HCT116 (cell line): ENCODE measurements at regions not wholly inside any gene's neighbourhood (a gene's known extent, or its start where the extent isn't known, plus 50 kb on each side); places are given as distances from the start of the nearest gene placed in this dataset.

Experiments used
- ATAC-seq: fragments of 200-7000 bp; cut with Tn5 transposase; 2 replicates; pipeline ENCODE4 v1.9.1; 2020; ENCODE audit warnings: mild to moderate bottlenecking, moderate library complexity
- BruUV-seq: library from RNA; stranded (reverse); fragments of 400-500 nt; replicated peaks from 2 replicates; lab custom pipeline; 2021; lab: Mats Ljungman, UMichigan
- CTCF ChIA-PET: fragments of 300-600 bp; sonication (Branson Sonifier 250); formaldehyde crosslinking; loops from one replicate; lab custom pipeline; 2021; ENCODE audit warnings: antibody characterized with exemption; lab: Charles Lee
- POLR2A ChIA-PET: fragments of 300-600, 350-600 bp; sonication (Branson Sonifier 250); formaldehyde crosslinking; loops from one replicate; lab custom pipeline; 2021; ENCODE audit warnings: antibody characterized with exemption; lab: Charles Lee
- RAD21 ChIA-PET, 2 experiments: fragments of 300-600 bp; sonication (Branson Sonifier 250); formaldehyde crosslinking; loops; one replicate each; lab custom pipeline; 2023; ENCODE audit warnings: low total read pairs in 2 of 2; ENCODE audit not compliant: uncharacterized antibody in 2 of 2, unreplicated experiment in 2 of 2, low non-redundant PET in 1 of 2; lab: Charles Lee
- DNase-seq: peaks from one replicate; pipeline ENCODE4 v3.0.0-alpha.2; 2010; ENCODE audit warnings: low read depth, low spot score
- H2AFZ ChIP-seq: fragments of 200-600 bp; shearing (Covaris generic), sonication (generic); 2 replicates; pipeline ENCODE4 v1.6.1; 2017; ENCODE audit warnings: low read depth, mixed run types, mixed read lengths, antibody characterized with exemption, low read length; ENCODE audit not compliant: poor library complexity, severe bottlenecking
- H3K27ac ChIP-seq: 2 replicates; pipeline ENCODE4 v1.5.1; 2012; ENCODE audit warnings: low read depth, low read length
- H3K27me3 ChIP-seq: fragments of 200-600 bp; sonication (generic); 2 replicates; pipeline ENCODE4 v1.6.1; 2016; ENCODE audit warnings: mixed run types, low read length, mixed read lengths; ENCODE audit not compliant: insufficient read depth
- H3K36me3 ChIP-seq, 2 experiments: fragments of 200-500 bp in 1 of 2; fragments of 200-600 bp in 1 of 2; sonication (Bioruptor generic) in 1 of 2; sonication (generic) in 1 of 2; 2 replicates each; pipeline versions ENCODE4 v1.5.1 to v1.6.1; 2014 to 2016; ENCODE audit warnings: low read length in 2 of 2, inconsistent platforms in 1 of 2, mixed read lengths in 1 of 2, mixed run types in 1 of 2; ENCODE audit not compliant: insufficient read depth in 2 of 2, control insufficient read depth in 1 of 2
- H3K4me1 ChIP-seq, 2 experiments: fragments of 200-600 bp in 1 of 2; sonication (generic) in 1 of 2; 2 replicates each; pipeline versions ENCODE4 v1.5.1 to v1.6.1; 2012 to 2017; ENCODE audit warnings: low read length in 2 of 2, inconsistent platforms in 1 of 2, mild to moderate bottlenecking in 1 of 2, mixed read lengths in 1 of 2, mixed run types in 1 of 2, moderate library complexity in 1 of 2; ENCODE audit not compliant: insufficient read depth in 2 of 2, control insufficient read depth in 1 of 2
- H3K4me2 ChIP-seq: fragments of 200-600 bp; sonication (generic); 2 replicates; pipeline ENCODE4 v1.6.1; 2017; ENCODE audit warnings: mixed run types, low read length, mixed read lengths
- H3K4me3 ChIP-seq, 2 experiments: fragments of 200-600 bp in 1 of 2; sonication (generic) in 1 of 2; replicated peaks in 1 of 2; 2 replicates each; pipeline ENCODE4 v1.5.1; 2011 to 2016; ENCODE audit warnings: low read length in 2 of 2, control low read depth in 1 of 2, low read depth in 1 of 2, mild to moderate bottlenecking in 1 of 2, mixed read lengths in 1 of 2, mixed run types in 1 of 2
- H3K79me2 ChIP-seq: fragments of 200-600 bp; sonication (generic); 2 replicates; pipeline ENCODE4 v1.6.1; 2017; ENCODE audit warnings: mild to moderate bottlenecking, mixed run types, low read length, moderate library complexity, mixed read lengths; ENCODE audit not compliant: insufficient read depth
- H3K9ac ChIP-seq: fragments of 200-600 bp; sonication (generic); 2 replicates; pipeline ENCODE4 v1.6.1; 2016; ENCODE audit warnings: low read length, mixed read lengths
- H3K9me2 ChIP-seq: fragments of 200-600 bp; sonication (generic), shearing (Covaris generic); 2 replicates; pipeline ENCODE4 v1.6.1; 2017; ENCODE audit warnings: mixed run types, mild to moderate bottlenecking, moderate library complexity; ENCODE audit not compliant: insufficient read depth
- H3K9me3 ChIP-seq, 2 experiments: fragments of 200-500 bp in 1 of 2; fragments of 200-600 bp in 1 of 2; sonication (Bioruptor generic) in 1 of 2; sonication (generic) in 1 of 2; 2 replicates each; pipeline ENCODE4 v1.6.1; 2014 to 2017; ENCODE audit warnings: low read length in 2 of 2, mixed read lengths in 2 of 2, inconsistent platforms in 1 of 2, low read depth in 1 of 2, mild to moderate bottlenecking in 1 of 2, mixed run types in 1 of 2, moderate library complexity in 1 of 2; ENCODE audit not compliant: control insufficient read depth in 1 of 2, insufficient read depth in 1 of 2
- H4K20me1 ChIP-seq: fragments of 200-600 bp; sonication (generic), shearing (Covaris generic); 2 replicates; pipeline ENCODE4 v1.6.1; 2017; ENCODE audit warnings: mixed run types, mild to moderate bottlenecking, moderate library complexity; ENCODE audit not compliant: insufficient read depth
- CBX3 ChIP-seq: IDR thresholded peaks from 2 replicates; pipeline ENCODE4 v1.6.1; 2012; ENCODE audit warnings: low read depth
- CEBPB ChIP-seq: IDR thresholded peaks from 2 replicates; pipeline ENCODE4 v1.6.1; 2012; ENCODE audit warnings: low read depth
- EGR1 ChIP-seq: IDR thresholded peaks from 2 replicates; pipeline ENCODE4 v1.6.1; 2012; ENCODE audit warnings: low read depth
- EZH2 ChIP-seq: fragments of 200-600 bp; sonication (generic); IDR thresholded peaks from 2 replicates; pipeline ENCODE4 v1.6.1; 2017; ENCODE audit warnings: antibody characterized with exemption, mixed run types
- FOSL1 ChIP-seq: IDR thresholded peaks from 2 replicates; pipeline ENCODE4 v1.6.1; 2012; ENCODE audit warnings: low read depth
- MAX ChIP-seq: IDR thresholded peaks from 2 replicates; pipeline ENCODE4 v1.6.1; 2012
- POLR2A ChIP-seq: IDR thresholded peaks from 2 replicates; pipeline ENCODE4 v1.7.0; 2011; ENCODE audit warnings: borderline replicate concordance; ENCODE audit not compliant: insufficient read depth, insufficient read length; ENCODE audit errors: extremely low read depth
- POLR2AphosphoS5 ChIP-seq: IDR thresholded peaks from 2 replicates; pipeline ENCODE4 v1.6.1; 2011; ENCODE audit warnings: mild to moderate bottlenecking, low read depth, low read length, moderate library complexity
- SIN3A ChIP-seq: IDR thresholded peaks from 2 replicates; pipeline ENCODE4 v1.6.1; 2012; ENCODE audit warnings: low read depth
- SP1 ChIP-seq: IDR thresholded peaks from 2 replicates; pipeline ENCODE4 v1.6.1; 2012; ENCODE audit warnings: low read depth
- TCF7L2 ChIP-seq: IDR thresholded peaks from 2 replicates; pipeline ENCODE4 v1.7.0; 2011; ENCODE audit warnings: borderline replicate concordance, inconsistent platforms; ENCODE audit not compliant: insufficient read depth, insufficient read length; ENCODE audit errors: extremely low read depth
- ZNF274 ChIP-seq: fragments of 200-500 bp; sonication (Bioruptor generic); IDR thresholded peaks from 2 replicates; pipeline ENCODE4 v1.6.1; 2014; ENCODE audit warnings: mild to moderate bottlenecking, low read depth, low read length, inconsistent platforms
- intact Hi-C: fragments of 100-400 bp; cut with micrococcal nuclease; formaldehyde crosslinking; loops from 2 replicates; pipeline ENCODE4 v1.10.0; 2022
- TF ChIP-seq, protein P1 (sequence below): IDR thresholded peaks from 2 replicates; pipeline ENCODE4 v1.6.1; 2011; ENCODE audit warnings: mild to moderate bottlenecking, low read length, moderate library complexity; ENCODE audit not compliant: insufficient replicate concordance; ENCODE audit errors: extremely low read depth
- TF ChIP-seq, protein P2 (sequence below), 3 experiments: fragments of 200-600 bp in 1 of 3; sonication (generic) in 1 of 3; IDR thresholded peaks in 2 of 3; conservative IDR thresholded peaks in 1 of 3; 2 replicates each; pipeline ENCODE4 v1.5.1; 2012 to 2017; ENCODE audit warnings: low read depth in 2 of 3, low read length in 2 of 3, antibody characterized with exemption in 1 of 3, borderline replicate concordance in 1 of 3, control low read depth in 1 of 3, mild to moderate bottlenecking in 1 of 3, mixed read lengths in 1 of 3, mixed run types in 1 of 3, moderate library complexity in 1 of 3; ENCODE audit not compliant: insufficient read depth in 1 of 3

DNA sequence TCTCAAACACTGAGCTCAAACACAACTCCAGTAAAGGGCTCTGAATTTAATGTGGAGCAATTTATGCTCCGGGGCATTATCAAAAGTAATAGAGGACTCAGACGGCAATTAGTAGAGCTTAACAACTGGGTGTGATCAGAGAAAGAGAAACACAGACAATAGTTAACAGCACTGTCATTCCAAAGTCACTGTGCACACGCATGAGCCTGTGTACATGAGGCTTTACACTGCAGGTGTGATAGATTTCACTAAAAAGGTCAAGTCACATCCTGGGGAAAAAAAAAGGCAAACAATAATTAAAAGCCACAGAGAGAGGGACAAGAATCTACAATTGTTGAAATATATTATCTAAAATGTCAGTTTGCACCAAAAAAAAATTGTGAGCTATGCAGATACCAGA is 956.5 kb downstream of the CDH18 start:
- no peaks in the 10 kb centered on the region for H3K79me2 ChIP-seq
- H3K9ac ChIP-seq: no peak overlapping the region
- intact Hi-C loops: no loop called here
- no peak overlapping the region for H3K4me2 ChIP-seq
- H3K27ac ChIP-seq: no peak overlapping the region
- H3K4me3 ChIP-seq: no peak overlapping the region
- no peaks in the 10 kb centered on the region for H3K36me3 ChIP-seq
- TF ChIP-seq TCF7L2 (no peak), FOSL1 (no peak)
- BruUV-seq: no TSS peak
- RAD21 ChIA-PET: no interaction called here
- H4K20me1 ChIP-seq: no peaks in the 10 kb centered on the region
- CTCF ChIA-PET: no interaction called here
- no peaks in the 10 kb centered on the region for H3K4me1 ChIP-seq
- ATAC-seq: no peak
- H3K9me2 ChIP-seq: no peaks in the 10 kb centered on the region
- H3K9me3 ChIP-seq: peaks cover 12 to 24% of the 10 kb centered on the region in 2 experiments; a peak in 3 of 4 replicates
- no peak for DNase-seq
- no peak overlapping the region for H2AFZ ChIP-seq
- no peaks in the 10 kb centered on the region for H3K27me3 ChIP-seq
- POLR2A ChIA-PET: no interaction called here

DNA sequence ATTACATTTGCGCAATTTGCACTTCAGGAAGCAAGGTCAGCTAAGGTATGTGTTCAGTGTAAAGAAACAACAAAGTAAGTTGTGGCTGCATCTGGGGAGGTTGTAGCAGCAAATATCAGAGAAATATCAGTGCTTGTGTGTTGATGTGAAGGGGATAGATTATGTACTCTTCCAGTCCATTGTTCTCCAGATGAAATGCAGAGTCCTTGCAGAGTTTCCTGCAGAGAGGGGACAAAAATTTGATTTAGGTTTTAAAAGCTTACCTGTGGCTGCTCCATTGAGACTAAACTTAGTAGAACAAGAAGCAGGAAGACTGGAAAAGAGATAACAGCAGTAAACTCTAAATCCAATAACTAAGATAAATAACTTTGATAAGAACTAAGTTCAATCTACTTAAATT is 952.2 kb downstream of the CDH18 start:
- Histone ChIP-seq H3K9ac (no peak overlapping the region), H4K20me1 (no peaks in the 10 kb centered on the region), H2AFZ (no peak overlapping the region), H3K27me3 (no peaks in the 10 kb centered on the region), H3K36me3 (no peaks in the 10 kb centered on the region), H3K4me2 (no peak overlapping the region), H3K4me1 (no peaks in the 10 kb centered on the region), H3K27ac (no peak overlapping the region), H3K9me2 (no peaks in the 10 kb centered on the region), H3K79me2 (no peaks in the 10 kb centered on the region), H3K9me3 (peaks cover 8 to 11% of the 10 kb centered on the region in 2 experiments; a peak in 3 of 4 replicates), H3K4me3 (no peak overlapping the region)
- ChIA-PET RAD21 (no interaction called here), CTCF (no interaction called here), POLR2A (no interaction called here)
- BruUV-seq: no TSS peak
- ATAC-seq (no peak), DNase-seq (no peak)
- intact Hi-C loops: no loop called here
- no peak for TF ChIP-seq CEBPB
- TF ChIP-seq EZH2: no peak
- TF ChIP-seq POLR2AphosphoS5: no peak
- no peak for TF ChIP-seq CBX3
- TF ChIP-seq, protein P1, sequence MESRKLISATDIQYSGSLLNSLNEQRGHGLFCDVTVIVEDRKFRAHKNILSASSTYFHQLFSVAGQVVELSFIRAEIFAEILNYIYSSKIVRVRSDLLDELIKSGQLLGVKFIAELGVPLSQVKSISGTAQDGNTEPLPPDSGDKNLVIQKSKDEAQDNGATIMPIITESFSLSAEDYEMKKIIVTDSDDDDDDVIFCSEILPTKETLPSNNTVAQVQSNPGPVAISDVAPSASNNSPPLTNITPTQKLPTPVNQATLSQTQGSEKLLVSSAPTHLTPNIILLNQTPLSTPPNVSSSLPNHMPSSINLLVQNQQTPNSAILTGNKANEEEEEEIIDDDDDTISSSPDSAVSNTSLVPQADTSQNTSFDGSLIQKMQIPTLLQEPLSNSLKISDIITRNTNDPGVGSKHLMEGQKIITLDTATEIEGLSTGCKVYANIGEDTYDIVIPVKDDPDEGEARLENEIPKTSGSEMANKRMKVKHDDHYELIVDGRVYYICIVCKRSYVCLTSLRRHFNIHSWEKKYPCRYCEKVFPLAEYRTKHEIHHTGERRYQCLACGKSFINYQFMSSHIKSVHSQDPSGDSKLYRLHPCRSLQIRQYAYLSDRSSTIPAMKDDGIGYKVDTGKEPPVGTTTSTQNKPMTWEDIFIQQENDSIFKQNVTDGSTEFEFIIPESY: no peak
- TF ChIP-seq, protein P2, sequence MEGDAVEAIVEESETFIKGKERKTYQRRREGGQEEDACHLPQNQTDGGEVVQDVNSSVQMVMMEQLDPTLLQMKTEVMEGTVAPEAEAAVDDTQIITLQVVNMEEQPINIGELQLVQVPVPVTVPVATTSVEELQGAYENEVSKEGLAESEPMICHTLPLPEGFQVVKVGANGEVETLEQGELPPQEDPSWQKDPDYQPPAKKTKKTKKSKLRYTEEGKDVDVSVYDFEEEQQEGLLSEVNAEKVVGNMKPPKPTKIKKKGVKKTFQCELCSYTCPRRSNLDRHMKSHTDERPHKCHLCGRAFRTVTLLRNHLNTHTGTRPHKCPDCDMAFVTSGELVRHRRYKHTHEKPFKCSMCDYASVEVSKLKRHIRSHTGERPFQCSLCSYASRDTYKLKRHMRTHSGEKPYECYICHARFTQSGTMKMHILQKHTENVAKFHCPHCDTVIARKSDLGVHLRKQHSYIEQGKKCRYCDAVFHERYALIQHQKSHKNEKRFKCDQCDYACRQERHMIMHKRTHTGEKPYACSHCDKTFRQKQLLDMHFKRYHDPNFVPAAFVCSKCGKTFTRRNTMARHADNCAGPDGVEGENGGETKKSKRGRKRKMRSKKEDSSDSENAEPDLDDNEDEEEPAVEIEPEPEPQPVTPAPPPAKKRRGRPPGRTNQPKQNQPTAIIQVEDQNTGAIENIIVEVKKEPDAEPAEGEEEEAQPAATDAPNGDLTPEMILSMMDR (IDR thresholded peaks at IDR 0.05 in 2 of 3, conservative IDR thresholded peaks at IDR 0.05 in 1 of 3; ENCODE audit: borderline replicate concordance in 1 of 3, insufficient read depth in 1 of 3, low read depth in 2 of 3, low read length in 2 of 3): no peak
- TF ChIP-seq TCF7L2: no peak
- no peak for TF ChIP-seq EGR1
- TF ChIP-seq SP1: no peak
- TF ChIP-seq ZNF274: no peak
- no peak for TF ChIP-seq SIN3A
- TF ChIP-seq MAX: no peak
- TF ChIP-seq POLR2A: no peak
